Stimulated activated CD4-positive, alpha-beta T cell treated with anti-CD3 and anti-CD28 coated beads, Interleukin-2, amount 100 ng/mL, for 24 hours (primary cell): ENCODE measurements at regions not wholly inside any gene's neighbourhood (a gene's known extent, or its start where the extent isn't known, plus 50 kb on each side); places are given as distances from the start of the nearest gene placed in this dataset.
"Not testable (repeated sequence)": the region's sequence is repeated elsewhere in the genome, so short reads cannot be mapped to it uniquely, and the experiment has no call there.

Experiments
- DNase-seq, 2 donors: peaks; one replicate each; pipeline ENCODE4 v3.0.0-alpha.2; 2020

- no peak for DNase-seq
These were observed 283.3 kb upstream of the PRKCQ start for GRCh38 chr10:6863381-6863780.

GRCh38 chr10:6850452-6850851 is 270.4 kb upstream of the PRKCQ start:
- DNase-seq, result no peak

- DNase-seq, result no peak
These were observed 267.5 kb upstream of the PRKCQ start for GRCh38 chr10:6847561-6847960.

GRCh38 chr10:6843894-6844650 is 264.0 kb upstream of the PRKCQ start:
- DNase-seq, result no peak

GRCh38 chr10:6843481-6843881 is 263.4 kb upstream of the PRKCQ start:
- DNase-seq, result no peak

GRCh38 chr10:6842722-6843121 is 262.6 kb upstream of the PRKCQ start:
- DNase-seq, result no peak

- DNase-seq, result no peak
These were observed 261.7 kb upstream of the PRKCQ start for GRCh38 chr10:6841761-6842160.

GRCh38 chr10:6840766-6841165 is 260.7 kb upstream of the PRKCQ start:
- no peak for DNase-seq

GRCh38 chr10:6840201-6840691 is 260.2 kb upstream of the PRKCQ start:
- DNase-seq, result no peak

GRCh38 chr10:6838118-6838517 is 258.0 kb upstream of the PRKCQ start:
- DNase-seq, result no peak

GRCh38 chr10:6833458-6834011 is 253.5 kb upstream of the PRKCQ start:
- no peak for DNase-seq

- DNase-seq, result not testable (repeated sequence)
These were observed 250.9 kb upstream of the PRKCQ start for GRCh38 chr10:6830981-6831380.

- DNase-seq, result not testable (repeated sequence)
These were observed 244.7 kb upstream of the PRKCQ start for GRCh38 chr10:6824793-6825192.

GRCh38 chr10:6823770-6824169 is 243.7 kb upstream of the PRKCQ start:
- DNase-seq, result no peak

- no peak for DNase-seq
These were observed 239.2 kb upstream of the PRKCQ start for GRCh38 chr10:6819301-6819700.

GRCh38 chr10:6817770-6818169 is 237.7 kb upstream of the PRKCQ start:
- DNase-seq, result no peak

GRCh38 chr10:6815346-6815745 is 235.3 kb upstream of the PRKCQ start:
- no peak for DNase-seq

- DNase-seq, result no peak
These were observed 233.8 kb upstream of the PRKCQ start for GRCh38 chr10:6813856-6814255.

GRCh38 chr10:6813306-6813705 is 233.2 kb upstream of the PRKCQ start:
- no peak for DNase-seq

GRCh38 chr10:6811153-6811552 is 231.1 kb upstream of the PRKCQ start:
- no peak for DNase-seq

GRCh38 chr10:6803427-6803783 is 223.3 kb upstream of the PRKCQ start:
- DNase-seq, result no peak

- DNase-seq, result no peak
These were observed 222.8 kb upstream of the PRKCQ start for GRCh38 chr10:6802759-6803426.

GRCh38 chr10:6796231-6796630 is 216.2 kb upstream of the PRKCQ start:
- DNase-seq, result no peak

GRCh38 chr10:6795541-6795940 is 215.5 kb upstream of the PRKCQ start:
- no peak for DNase-seq
